NCI-H345 treated with DMSO at 0.1 percent for 48 hours (cell line): ENCODE measurements at regions not wholly inside any gene's neighbourhood (a gene's known extent, or its start where the extent isn't known, plus 50 kb on each side); places are given as distances from the start of the nearest gene placed in this dataset.

Source experiments
- DNase-seq: peaks from one replicate; lab custom pipeline; 2025; ENCODE audit not compliant: unreplicated experiment; lab: John Stamatoyannopoulos, UW

GRCh38 chr12:24175929-24176328 lies 226.5 kb upstream of the SOX5 start:
- no peak for DNase-seq

GRCh38 chr12:24175284-24175683 lies 225.8 kb upstream of the SOX5 start:
- DNase-seq: no peak

- no peak for DNase-seq
Observed at GRCh38 chr12:24173067-24173466, 223.6 kb upstream of the SOX5 start.

GRCh38 chr12:24172773-24173066 lies 223.2 kb upstream of the SOX5 start:
- DNase-seq: no peak

GRCh38 chr12:24172031-24172772 lies 222.7 kb upstream of the SOX5 start:
- DNase-seq: no peak

- DNase-seq: no peak
Observed at GRCh38 chr12:24155042-24155441, 205.6 kb upstream of the SOX5 start.

- no peak for DNase-seq
Observed at GRCh38 chr12:24153079-24153478, 203.6 kb upstream of the SOX5 start.

- no peak for DNase-seq
Observed at GRCh38 chr12:24152270-24152669, 202.8 kb upstream of the SOX5 start.

- DNase-seq: no peak
Observed at GRCh38 chr12:24143928-24144327, 194.5 kb upstream of the SOX5 start.

GRCh38 chr12:24139035-24139434 lies 189.6 kb upstream of the SOX5 start:
- no peak for DNase-seq

- DNase-seq: no peak
Observed at GRCh38 chr12:24138041-24138440, 188.6 kb upstream of the SOX5 start.

- DNase-seq: no peak
Observed at GRCh38 chr12:24135158-24135850, 185.8 kb upstream of the SOX5 start.

GRCh38 chr12:24134092-24134491 lies 184.6 kb upstream of the SOX5 start:
- DNase-seq: no peak

- no peak for DNase-seq
Observed at GRCh38 chr12:24133384-24133783, 183.9 kb upstream of the SOX5 start.

- DNase-seq: no peak
Observed at GRCh38 chr12:24127919-24128721, 178.7 kb upstream of the SOX5 start.

- DNase-seq: no peak
Observed at GRCh38 chr12:24125280-24125679, 175.8 kb upstream of the SOX5 start.

- DNase-seq: no peak
Observed at GRCh38 chr12:24121911-24122310, 172.4 kb upstream of the SOX5 start.

GRCh38 chr12:24118668-24119067 lies 169.2 kb upstream of the SOX5 start:
- DNase-seq: no peak

- DNase-seq: no peak
Observed at GRCh38 chr12:24116548-24116947, 167.1 kb upstream of the SOX5 start.

- no peak for DNase-seq
Observed at GRCh38 chr12:24113701-24114100, 164.2 kb upstream of the SOX5 start.

- no peak for DNase-seq
Observed at GRCh38 chr12:24111616-24112015, 162.1 kb upstream of the SOX5 start.

- no peak for DNase-seq
Observed at GRCh38 chr12:24111086-24111485, 161.6 kb upstream of the SOX5 start.
